ENCODE measurements at regions not wholly inside any gene's neighbourhood (a gene's known extent, or its start where the extent isn't known, plus 50 kb on each side); places are given as distances from the start of the nearest gene placed in this dataset.

DNA sequence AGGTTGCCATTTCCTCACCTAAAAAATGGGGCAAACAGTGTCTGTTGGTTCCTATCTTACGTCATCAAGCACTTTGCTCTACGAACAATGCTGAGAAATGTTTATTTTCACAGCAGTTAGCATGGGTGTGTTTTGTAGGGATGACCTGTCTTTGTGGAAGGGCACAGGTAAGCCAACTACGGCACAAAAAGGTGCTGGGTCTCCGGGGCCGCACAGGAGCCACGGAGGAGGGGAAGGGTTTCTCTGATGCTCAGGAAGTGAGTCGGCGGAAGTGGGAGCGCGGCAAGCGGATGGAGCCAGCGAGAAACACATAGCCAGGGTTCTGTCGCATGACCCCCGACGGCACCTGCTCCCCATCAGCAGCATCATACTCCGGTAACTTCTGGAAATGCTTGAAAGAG, 65.6 kb upstream of the TCL1B start:
- TF ChIP-seq, protein P1, sequence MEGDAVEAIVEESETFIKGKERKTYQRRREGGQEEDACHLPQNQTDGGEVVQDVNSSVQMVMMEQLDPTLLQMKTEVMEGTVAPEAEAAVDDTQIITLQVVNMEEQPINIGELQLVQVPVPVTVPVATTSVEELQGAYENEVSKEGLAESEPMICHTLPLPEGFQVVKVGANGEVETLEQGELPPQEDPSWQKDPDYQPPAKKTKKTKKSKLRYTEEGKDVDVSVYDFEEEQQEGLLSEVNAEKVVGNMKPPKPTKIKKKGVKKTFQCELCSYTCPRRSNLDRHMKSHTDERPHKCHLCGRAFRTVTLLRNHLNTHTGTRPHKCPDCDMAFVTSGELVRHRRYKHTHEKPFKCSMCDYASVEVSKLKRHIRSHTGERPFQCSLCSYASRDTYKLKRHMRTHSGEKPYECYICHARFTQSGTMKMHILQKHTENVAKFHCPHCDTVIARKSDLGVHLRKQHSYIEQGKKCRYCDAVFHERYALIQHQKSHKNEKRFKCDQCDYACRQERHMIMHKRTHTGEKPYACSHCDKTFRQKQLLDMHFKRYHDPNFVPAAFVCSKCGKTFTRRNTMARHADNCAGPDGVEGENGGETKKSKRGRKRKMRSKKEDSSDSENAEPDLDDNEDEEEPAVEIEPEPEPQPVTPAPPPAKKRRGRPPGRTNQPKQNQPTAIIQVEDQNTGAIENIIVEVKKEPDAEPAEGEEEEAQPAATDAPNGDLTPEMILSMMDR (IDR thresholded peaks at IDR 0.05) = no peak
- no peak for TF ChIP-seq POLR2A (IDR thresholded peaks at IDR 0.05)
